Loucy (cell line): ENCODE measurements at regions not wholly inside any gene's neighbourhood (a gene's known extent, or its start where the extent isn't known, plus 50 kb on each side); places are given as distances from the start of the nearest gene placed in this dataset.

Experiments
- EZH2phosphoT487 ChIP-seq: fragments of 200-600 bp; IDR thresholded peaks from 2 replicates; pipeline ENCODE4 v1.6.1; 2018; ENCODE audit warnings: antibody characterized with exemption, mild to moderate bottlenecking, moderate library complexity, borderline replicate concordance
- TF ChIP-seq, protein P1 (sequence below): fragments of 200-600 bp; sonication (generic); conservative IDR thresholded peaks from 2 replicates; pipeline ENCODE4 v1.5.1; 2014; ENCODE audit warnings: mild to moderate bottlenecking, antibody characterized with exemption, low read length

DNA sequence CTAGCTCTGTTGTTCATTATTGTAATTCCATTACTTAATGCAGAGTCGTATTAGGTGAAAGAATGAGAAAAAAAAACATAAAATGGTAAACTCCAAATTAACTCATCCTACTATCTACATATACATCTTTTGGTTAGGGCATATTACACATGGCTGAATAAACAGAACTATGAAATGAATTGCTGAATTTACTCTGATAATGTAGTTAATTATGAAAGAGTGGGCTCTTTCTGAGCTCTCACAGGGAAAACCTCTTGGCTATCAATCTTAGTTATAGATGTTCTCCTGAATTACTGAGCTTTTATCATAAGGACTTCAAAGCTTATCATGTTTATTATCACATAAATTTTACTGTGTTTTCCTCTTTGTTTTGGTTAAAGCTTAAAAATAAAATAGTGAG, 798.5 kb upstream of the MDGA2 start:
- TF ChIP-seq, protein P1, sequence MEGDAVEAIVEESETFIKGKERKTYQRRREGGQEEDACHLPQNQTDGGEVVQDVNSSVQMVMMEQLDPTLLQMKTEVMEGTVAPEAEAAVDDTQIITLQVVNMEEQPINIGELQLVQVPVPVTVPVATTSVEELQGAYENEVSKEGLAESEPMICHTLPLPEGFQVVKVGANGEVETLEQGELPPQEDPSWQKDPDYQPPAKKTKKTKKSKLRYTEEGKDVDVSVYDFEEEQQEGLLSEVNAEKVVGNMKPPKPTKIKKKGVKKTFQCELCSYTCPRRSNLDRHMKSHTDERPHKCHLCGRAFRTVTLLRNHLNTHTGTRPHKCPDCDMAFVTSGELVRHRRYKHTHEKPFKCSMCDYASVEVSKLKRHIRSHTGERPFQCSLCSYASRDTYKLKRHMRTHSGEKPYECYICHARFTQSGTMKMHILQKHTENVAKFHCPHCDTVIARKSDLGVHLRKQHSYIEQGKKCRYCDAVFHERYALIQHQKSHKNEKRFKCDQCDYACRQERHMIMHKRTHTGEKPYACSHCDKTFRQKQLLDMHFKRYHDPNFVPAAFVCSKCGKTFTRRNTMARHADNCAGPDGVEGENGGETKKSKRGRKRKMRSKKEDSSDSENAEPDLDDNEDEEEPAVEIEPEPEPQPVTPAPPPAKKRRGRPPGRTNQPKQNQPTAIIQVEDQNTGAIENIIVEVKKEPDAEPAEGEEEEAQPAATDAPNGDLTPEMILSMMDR = no peak
- TF ChIP-seq EZH2phosphoT487 = no peak
